Hepatocyte (in vitro differentiated cells): ENCODE measurements at regions not wholly inside any gene's neighbourhood (a gene's known extent, or its start where the extent isn't known, plus 50 kb on each side); places are given as distances from the start of the nearest gene placed in this dataset.
"Not testable (repeated sequence)": the region's sequence is repeated elsewhere in the genome, so short reads cannot be mapped to it uniquely, and the experiment has no call there.

Experiments used
- DNase-seq: peaks from one replicate; pipeline ENCODE4 v3.0.0-alpha.2; 2016; ENCODE audit warnings: low spot score
- H2AFZ ChIP-seq: fragments of 200-600 bp; sonication (generic); 2 replicates; pipeline ENCODE4 v1.6.0; 2016; ENCODE audit warnings: antibody characterized with exemption, mild to moderate bottlenecking
- H3K27ac ChIP-seq: fragments of 200-600 bp; sonication (generic); 2 replicates; pipeline ENCODE4 v1.5.1; 2016; ENCODE audit warnings: mild to moderate bottlenecking
- H3K27me3 ChIP-seq: fragments of 200-600 bp; sonication (generic); 2 replicates; pipeline ENCODE4 v1.6.1; 2016
- H3K36me3 ChIP-seq: fragments of 200-600 bp; sonication (generic); replicated peaks from 2 replicates; pipeline ENCODE4 v1.5.1; 2016; ENCODE audit warnings: low read depth; ENCODE audit not compliant: insufficient read depth
- H3K4me1 ChIP-seq: fragments of 200-600 bp; sonication (generic); 2 replicates; pipeline ENCODE4 v1.5.1; 2016; ENCODE audit warnings: mild to moderate bottlenecking, moderate library complexity; ENCODE audit not compliant: insufficient read depth
- H3K4me2 ChIP-seq: fragments of 200-600 bp; sonication (generic); 2 replicates; pipeline ENCODE4 v1.6.0; 2016
- H3K4me3 ChIP-seq: fragments of 200-600 bp; sonication (generic); 2 replicates; pipeline ENCODE4 v1.5.1; 2016; ENCODE audit warnings: mild to moderate bottlenecking
- H3K79me2 ChIP-seq: fragments of 200-600 bp; sonication (generic); 2 replicates; pipeline ENCODE4 v1.6.0; 2017; ENCODE audit warnings: mild to moderate bottlenecking
- H3K9me2 ChIP-seq: fragments of 200-600 bp; sonication (generic); replicated peaks from 2 replicates; pipeline ENCODE4 v1.6.0; 2017; ENCODE audit warnings: mild to moderate bottlenecking; ENCODE audit not compliant: insufficient read depth
- H3K9me3 ChIP-seq: fragments of 200-600 bp; sonication (generic); 2 replicates; pipeline ENCODE4 v1.5.1; 2016; ENCODE audit warnings: low read depth, mild to moderate bottlenecking
- H4K20me1 ChIP-seq: fragments of 200-600 bp; sonication (generic); 2 replicates; pipeline ENCODE4 v1.6.0; 2016; ENCODE audit warnings: mild to moderate bottlenecking; ENCODE audit not compliant: insufficient read depth, poor library complexity, severe bottlenecking
- EZH2 ChIP-seq: fragments of 200-600 bp; sonication (generic); IDR thresholded peaks from 2 replicates; pipeline ENCODE4 v1.6.1; 2016; ENCODE audit warnings: antibody characterized with exemption, mild to moderate bottlenecking, borderline replicate concordance
- WGBS: methylation state at CpG from one replicate; pipeline ENCODE4 v1.1.6; 2016; ENCODE audit warnings: low lambda C conversion rate; ENCODE audit errors: missing lambda C conversion rate; 5-methylcytosine and 5-hydroxymethylcytosine counted together
- TF ChIP-seq, protein P1 (sequence below): fragments of 200-600 bp; sonication (generic); IDR thresholded peaks from 2 replicates; pipeline ENCODE4 v1.5.1; 2016; ENCODE audit warnings: antibody characterized with exemption, mild to moderate bottlenecking; ENCODE audit not compliant: poor library complexity

DNA sequence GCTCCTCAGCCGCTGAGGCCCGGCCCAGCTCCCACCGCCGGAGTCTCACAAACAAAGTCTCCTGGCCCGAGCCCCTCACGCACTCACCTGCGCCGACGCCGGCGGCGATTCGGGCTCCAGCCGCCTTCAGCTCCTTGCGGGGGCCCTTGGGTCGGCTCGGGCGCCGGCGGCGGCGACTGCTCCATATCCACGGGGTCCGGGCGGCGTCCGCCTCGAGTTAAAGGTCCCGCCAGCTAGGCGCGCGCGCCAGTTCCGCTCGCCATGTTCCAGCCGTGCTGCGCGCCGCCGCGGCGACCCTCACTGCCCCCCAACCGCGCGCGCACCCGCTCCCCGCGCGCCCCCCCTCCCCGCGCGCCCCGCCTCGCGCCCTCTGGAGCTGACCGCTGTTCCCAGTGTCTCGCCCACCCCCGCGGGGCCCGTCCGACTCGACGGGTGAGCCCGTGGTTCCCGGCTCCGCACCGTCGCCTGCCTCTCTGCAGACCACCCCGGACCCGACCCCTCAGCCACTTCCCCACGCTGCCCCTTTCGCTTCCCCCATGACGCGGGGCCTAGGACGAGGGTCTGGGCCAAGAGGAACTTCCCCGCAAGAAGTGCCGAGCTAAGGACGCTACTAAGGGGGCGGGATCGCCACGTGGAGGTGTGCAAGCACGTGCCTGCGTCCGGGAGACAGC, 396.1 kb downstream of the ZNF33B start:
- no peak overlapping the region for H3K27ac ChIP-seq
- no peak overlapping the region for H2AFZ ChIP-seq
- TF ChIP-seq, protein P1, sequence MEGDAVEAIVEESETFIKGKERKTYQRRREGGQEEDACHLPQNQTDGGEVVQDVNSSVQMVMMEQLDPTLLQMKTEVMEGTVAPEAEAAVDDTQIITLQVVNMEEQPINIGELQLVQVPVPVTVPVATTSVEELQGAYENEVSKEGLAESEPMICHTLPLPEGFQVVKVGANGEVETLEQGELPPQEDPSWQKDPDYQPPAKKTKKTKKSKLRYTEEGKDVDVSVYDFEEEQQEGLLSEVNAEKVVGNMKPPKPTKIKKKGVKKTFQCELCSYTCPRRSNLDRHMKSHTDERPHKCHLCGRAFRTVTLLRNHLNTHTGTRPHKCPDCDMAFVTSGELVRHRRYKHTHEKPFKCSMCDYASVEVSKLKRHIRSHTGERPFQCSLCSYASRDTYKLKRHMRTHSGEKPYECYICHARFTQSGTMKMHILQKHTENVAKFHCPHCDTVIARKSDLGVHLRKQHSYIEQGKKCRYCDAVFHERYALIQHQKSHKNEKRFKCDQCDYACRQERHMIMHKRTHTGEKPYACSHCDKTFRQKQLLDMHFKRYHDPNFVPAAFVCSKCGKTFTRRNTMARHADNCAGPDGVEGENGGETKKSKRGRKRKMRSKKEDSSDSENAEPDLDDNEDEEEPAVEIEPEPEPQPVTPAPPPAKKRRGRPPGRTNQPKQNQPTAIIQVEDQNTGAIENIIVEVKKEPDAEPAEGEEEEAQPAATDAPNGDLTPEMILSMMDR = no peak
- TF ChIP-seq EZH2 = no peak
- H3K4me3 ChIP-seq = no peak overlapping the region
- H3K36me3 ChIP-seq = no peaks in the 10 kb centered on the region
- no peaks in the 10 kb centered on the region for H3K9me2 ChIP-seq
- no peaks in the 10 kb centered on the region for H3K4me1 ChIP-seq
- no peak for DNase-seq
- no peaks in the 10 kb centered on the region for H3K9me3 ChIP-seq
- no peaks in the 10 kb centered on the region for H4K20me1 ChIP-seq
- WGBS = 96% methylated on average over 41 of the region's 85 CpGs
- H3K4me2 ChIP-seq = no peak overlapping the region
- no peaks in the 10 kb centered on the region for H3K79me2 ChIP-seq
- no peaks in the 10 kb centered on the region for H3K27me3 ChIP-seq

DNA sequence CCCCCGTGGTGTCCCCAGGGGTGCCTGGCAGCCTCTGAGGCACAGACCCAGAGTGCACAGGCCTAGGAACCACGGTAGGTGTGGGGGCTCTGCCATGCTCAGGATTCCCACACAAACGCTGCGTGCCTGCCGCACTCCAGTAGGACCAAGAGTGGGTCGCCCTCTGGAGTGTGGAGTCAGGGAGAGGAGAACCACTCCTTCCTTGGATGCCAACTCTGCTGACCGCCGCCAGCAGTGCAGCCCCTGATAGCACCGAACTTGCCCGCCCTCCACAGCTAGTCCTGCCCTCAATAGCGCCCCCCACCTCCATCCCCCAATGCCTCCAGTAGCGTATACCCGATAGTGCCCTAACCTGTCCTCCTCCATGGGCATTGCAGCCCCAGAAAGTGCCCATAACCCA, 402.0 kb downstream of the ZNF33B start:
- not testable (repeated sequence) for H3K27ac ChIP-seq, H3K9me2 ChIP-seq, H3K4me2 ChIP-seq, H2AFZ ChIP-seq, DNase-seq, H3K27me3 ChIP-seq, H3K4me1 ChIP-seq, H3K36me3 ChIP-seq, H4K20me1 ChIP-seq, H3K9me3 ChIP-seq, H3K79me2 ChIP-seq, H3K4me3 ChIP-seq
- WGBS = 87% methylated on average over 11 of the region's 13 CpGs

DNA sequence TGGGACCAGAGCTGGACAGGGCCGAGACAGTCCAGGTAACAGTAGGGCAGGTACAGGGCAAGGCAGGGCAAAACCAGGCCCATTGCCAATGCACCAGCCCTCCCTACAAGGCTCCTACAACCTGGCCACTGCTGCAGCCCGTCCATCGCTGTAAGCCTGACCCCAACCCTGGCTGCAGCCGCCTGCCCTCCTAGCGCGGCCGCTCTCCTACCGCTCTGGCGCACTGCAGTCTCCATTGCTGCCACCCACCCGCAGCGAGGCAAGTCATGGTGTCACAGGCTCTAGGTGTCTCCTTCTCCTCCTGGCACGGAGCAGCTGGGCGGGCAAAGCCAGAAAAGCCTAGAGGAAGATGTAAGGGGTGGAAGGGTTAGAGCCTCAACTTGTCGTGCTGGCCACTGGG, 402.6 kb downstream of the ZNF33B start:
- not testable (repeated sequence) for H3K9me2 ChIP-seq, H3K4me2 ChIP-seq, H3K4me3 ChIP-seq, H4K20me1 ChIP-seq, DNase-seq, H3K27ac ChIP-seq, H3K4me1 ChIP-seq, H3K79me2 ChIP-seq, H2AFZ ChIP-seq, H3K27me3 ChIP-seq, H3K36me3 ChIP-seq, H3K9me3 ChIP-seq
- WGBS = 96% methylated on average over 14 of the region's 14 CpGs

DNA sequence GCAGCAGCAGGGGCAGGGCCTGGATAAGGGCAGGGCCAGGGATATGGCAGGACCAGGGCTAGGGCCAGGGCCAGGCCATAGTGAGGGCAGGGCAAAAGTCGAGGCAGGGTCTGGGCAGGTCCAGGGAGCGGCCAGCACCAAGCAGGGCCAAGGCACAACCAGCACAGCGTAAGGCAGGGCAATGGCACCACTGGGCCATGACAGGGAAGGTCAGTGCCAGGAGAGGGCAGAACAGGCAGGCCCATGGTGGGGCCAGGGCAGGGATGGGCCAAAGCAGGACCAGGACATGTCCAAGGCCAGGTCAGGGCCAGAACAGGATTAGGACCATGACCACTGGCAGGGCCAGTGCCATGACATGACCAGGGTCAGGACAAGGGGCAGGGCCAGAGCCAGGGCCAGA, 403.1 kb downstream of the ZNF33B start:
- not testable (repeated sequence) for H3K27me3 ChIP-seq, H4K20me1 ChIP-seq, H3K9me2 ChIP-seq, H3K36me3 ChIP-seq, H3K9me3 ChIP-seq, H3K4me2 ChIP-seq, H3K4me3 ChIP-seq, H3K79me2 ChIP-seq, H3K4me1 ChIP-seq, DNase-seq, H3K27ac ChIP-seq, H2AFZ ChIP-seq
- 83% methylated on average over 3 of the region's 3 CpGs for WGBS

DNA sequence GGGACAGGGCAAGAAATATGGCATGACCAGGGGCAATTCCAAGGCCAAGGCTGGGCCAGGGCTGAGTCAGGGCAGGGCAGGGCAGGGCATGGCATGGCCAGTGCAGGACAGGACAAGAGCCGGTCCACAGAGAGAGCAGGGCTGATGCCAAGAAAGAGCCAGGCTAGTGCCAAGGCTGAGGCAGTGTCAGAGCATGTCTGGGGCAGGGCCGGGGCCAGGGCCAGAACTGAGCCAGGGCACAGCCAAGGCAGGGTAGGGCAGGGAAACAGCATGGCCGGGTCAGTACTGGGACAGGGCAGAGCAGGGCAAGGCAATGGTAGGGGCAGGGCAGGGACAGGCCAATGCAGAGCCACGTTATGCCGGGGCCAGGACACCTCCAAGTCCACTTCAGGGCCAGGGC, 403.9 kb downstream of the ZNF33B start:
- not testable (repeated sequence) for H3K4me3 ChIP-seq, H4K20me1 ChIP-seq, DNase-seq, H2AFZ ChIP-seq, H3K36me3 ChIP-seq, H3K4me2 ChIP-seq, H3K27ac ChIP-seq, H3K79me2 ChIP-seq, H3K4me1 ChIP-seq, H3K9me2 ChIP-seq, H3K9me3 ChIP-seq, H3K27me3 ChIP-seq
- 76% methylated on average over 5 of the region's 5 CpGs for WGBS

DNA sequence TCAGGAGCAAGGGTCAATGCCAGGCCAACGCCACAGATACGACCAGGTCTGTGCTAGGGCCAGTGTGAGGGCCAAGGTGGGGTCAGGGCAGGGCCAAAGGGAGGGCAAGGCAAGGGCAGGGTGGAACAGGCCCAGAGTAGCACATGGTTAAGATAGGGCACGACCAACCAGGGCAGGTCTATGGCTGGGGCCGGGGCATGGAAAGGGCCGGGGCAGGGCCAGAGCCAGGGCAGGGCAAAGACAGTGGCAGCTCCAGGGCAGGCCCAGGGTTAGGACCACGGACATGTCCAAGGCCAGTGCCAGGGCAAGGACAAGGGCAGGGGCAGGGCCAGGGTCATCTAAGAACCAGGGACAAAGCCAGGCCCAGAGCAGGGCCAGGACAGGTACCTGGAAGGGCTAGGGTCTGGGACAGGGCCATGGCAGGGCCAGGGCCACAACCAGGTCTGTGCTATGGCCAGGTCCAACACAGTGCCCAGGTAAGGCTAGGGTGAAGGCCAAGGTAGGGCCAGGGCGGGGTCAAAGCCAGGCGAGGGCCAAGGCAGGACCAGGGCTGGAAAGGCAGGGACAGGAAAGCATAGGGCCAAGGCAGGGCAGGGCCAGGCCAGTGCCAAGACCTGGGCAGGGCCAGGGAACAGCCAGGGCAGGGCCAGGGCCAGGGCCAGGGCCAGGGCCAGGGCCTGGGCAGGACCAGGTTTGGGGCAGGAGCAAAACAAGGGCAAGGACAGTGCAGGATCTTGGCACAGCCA, 404.7 kb downstream of the ZNF33B start:
- H3K4me2 ChIP-seq, H3K27ac ChIP-seq, H3K9me2 ChIP-seq, H2AFZ ChIP-seq, H3K36me3 ChIP-seq, H3K4me3 ChIP-seq, H3K9me3 ChIP-seq, H3K79me2 ChIP-seq, H3K4me1 ChIP-seq, H3K27me3 ChIP-seq, DNase-seq, H4K20me1 ChIP-seq: not testable (repeated sequence)
- WGBS = 71% methylated on average over 7 of the region's 8 CpGs

DNA sequence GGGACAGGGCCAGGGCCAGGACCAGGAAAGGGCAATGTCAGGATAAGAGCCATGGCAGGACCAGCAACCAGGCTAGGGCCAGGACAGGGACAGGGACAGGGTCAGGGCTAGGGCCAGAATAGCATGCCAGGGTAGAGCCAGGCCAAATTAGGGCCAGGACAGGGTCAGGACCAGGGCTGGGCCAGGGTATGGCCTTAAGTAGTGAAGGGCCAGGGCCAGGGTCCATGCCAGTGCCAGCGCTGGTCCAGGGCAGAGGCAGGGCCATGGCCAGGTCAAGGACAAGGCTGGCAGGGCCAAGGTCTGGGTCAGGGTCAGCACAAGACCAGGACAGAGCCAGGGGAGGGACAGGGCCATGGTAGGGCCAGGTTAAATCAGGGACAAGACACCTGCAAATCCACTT, 405.4 kb downstream of the ZNF33B start:
- H3K4me1 ChIP-seq, H3K27ac ChIP-seq, DNase-seq, H3K36me3 ChIP-seq, H3K4me3 ChIP-seq, H4K20me1 ChIP-seq, H3K9me2 ChIP-seq, H3K9me3 ChIP-seq, H3K27me3 ChIP-seq, H3K79me2 ChIP-seq, H2AFZ ChIP-seq, H3K4me2 ChIP-seq: not testable (repeated sequence)
- WGBS = 71% methylated on average over 1 of the region's 1 CpG

DNA sequence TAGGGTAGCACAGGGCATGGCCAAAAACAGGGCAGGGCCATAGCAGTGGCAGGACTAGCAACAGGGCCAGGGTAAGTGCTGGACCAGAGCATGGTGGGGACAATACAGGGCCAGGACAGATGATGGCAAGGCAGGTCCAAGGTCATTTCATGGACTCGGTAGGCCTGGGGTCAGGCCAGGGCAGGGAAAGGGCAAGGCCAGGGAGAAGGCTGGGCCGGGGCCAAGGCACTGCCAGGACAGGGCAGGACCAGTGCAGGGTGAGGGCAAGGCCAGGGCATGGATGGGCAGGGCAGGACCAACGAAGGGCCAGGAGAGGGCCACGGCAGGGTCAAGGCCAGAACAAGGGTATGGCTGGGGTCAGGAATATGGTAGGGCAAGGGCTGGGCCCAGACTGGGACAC, 407.6 kb downstream of the ZNF33B start:
- H3K79me2 ChIP-seq, H3K27ac ChIP-seq, H3K4me2 ChIP-seq, H2AFZ ChIP-seq, DNase-seq, H3K27me3 ChIP-seq, H3K4me3 ChIP-seq, H4K20me1 ChIP-seq, H3K9me3 ChIP-seq, H3K36me3 ChIP-seq, H3K4me1 ChIP-seq, H3K9me2 ChIP-seq: not testable (repeated sequence)
- WGBS = 71% methylated on average over 4 of the region's 4 CpGs
